Smooth muscle cell of the brain vasculature (primary cell): ENCODE measurements at regions not wholly inside any gene's neighbourhood (a gene's known extent, or its start where the extent isn't known, plus 50 kb on each side); places are given as distances from the start of the nearest gene placed in this dataset.

Experiments used
- DNase-seq: peaks from one replicate; pipeline ENCODE4 v3.0.0-alpha.2; 2012; ENCODE audit warnings: low read depth, low spot score

- no peak for DNase-seq
Observed at GRCh38 chr5:173741729-173742431, 125.4 kb upstream of the BOD1 start.

GRCh38 chr5:173742432-173742816, 126.0 kb upstream of the BOD1 start:
- DNase-seq = no peak

- DNase-seq = no peak
Observed at GRCh38 chr5:173743641-173744343, 127.3 kb upstream of the BOD1 start.

GRCh38 chr5:173744551-173744950, 128.1 kb upstream of the BOD1 start:
- no peak for DNase-seq

- DNase-seq = no peak
Observed at GRCh38 chr5:173745123-173745522, 128.7 kb upstream of the BOD1 start.

- DNase-seq = no peak
Observed at GRCh38 chr5:173745557-173745956, 129.1 kb upstream of the BOD1 start.

GRCh38 chr5:173746047-173746646, 129.7 kb upstream of the BOD1 start:
- no peak for DNase-seq

- no peak for DNase-seq
Observed at GRCh38 chr5:173747876-173748275, 131.4 kb upstream of the BOD1 start.

- no peak for DNase-seq
Observed at GRCh38 chr5:173750538-173751265, 134.3 kb upstream of the BOD1 start.

GRCh38 chr5:173751266-173751600, 134.8 kb upstream of the BOD1 start:
- no peak for DNase-seq

GRCh38 chr5:173752653-173753052, 135.5 kb upstream of the CPEB4 start:
- no peak for DNase-seq

GRCh38 chr5:173753307-173754168, 134.6 kb upstream of the CPEB4 start:
- no peak for DNase-seq

- no peak for DNase-seq
Observed at GRCh38 chr5:173755319-173755718, 132.8 kb upstream of the CPEB4 start.

GRCh38 chr5:173757403-173758209, 130.5 kb upstream of the CPEB4 start:
- no peak for DNase-seq

- no peak for DNase-seq
Observed at GRCh38 chr5:173758676-173759075, 129.5 kb upstream of the CPEB4 start.

GRCh38 chr5:173759691-173760090, 128.5 kb upstream of the CPEB4 start:
- DNase-seq = no peak

- DNase-seq = no peak
Observed at GRCh38 chr5:173760461-173761177, 127.5 kb upstream of the CPEB4 start.

GRCh38 chr5:173761178-173761513, 127.0 kb upstream of the CPEB4 start:
- DNase-seq = no peak

- no peak for DNase-seq
Observed at GRCh38 chr5:173762045-173762444, 126.1 kb upstream of the CPEB4 start.

- no peak for DNase-seq
Observed at GRCh38 chr5:173762930-173763329, 125.2 kb upstream of the CPEB4 start.
